Pancreas (tissue), 10 donors: ENCODE measurements at regions not wholly inside any gene's neighbourhood (a gene's known extent, or its start where the extent isn't known, plus 50 kb on each side); places are given as distances from the start of the nearest gene placed in this dataset.

Experiments
- ATAC-seq, 4 donors: fragments of 200-7000 bp; cut with Tn5 transposase; one replicate each; pipeline versions ENCODE4 v1.8.0 to v1.9.1; 2020; ENCODE audit warnings: mild to moderate bottlenecking in 4 of 4, moderate library complexity in 4 of 4
- DNase-seq, 6 donors: peaks; one replicate each; pipeline ENCODE4 v3.0.0-alpha.2; 2020
- FAIRE-seq: peaks from 2 replicates; lab custom pipeline; 2012; peaks lifted over from hg19 to GRCh38; lab: Jason Lieb, UNC
- H3K27ac ChIP-seq, 4 donors: fragments of 200-600 bp; sonication (generic); 1 replicate in 3 of 4; 2 replicates in 1 of 4; pipeline versions ENCODE4 v1.5.0 to v1.8.0; 2020
- H3K27me3 ChIP-seq, 4 donors: fragments of 200-600 bp; one replicate each; pipeline ENCODE4 v1.8.0; 2021
- H3K36me3 ChIP-seq, 3 donors: fragments of 200-600 bp; sonication (generic) in 1 of 3; one replicate each; pipeline versions ENCODE4 v1.5.0 to v1.8.0; 2020 to 2021
- H3K4me1 ChIP-seq, 3 donors: fragments of 200-600 bp; one replicate each; pipeline ENCODE4 v1.8.0; 2021
- H3K4me3 ChIP-seq, 4 donors: fragments of 200-600 bp; sonication (generic) in 2 of 4; one replicate each; pipeline versions ENCODE4 v1.5.0 to v1.8.0; 2020 to 2021
- H3K9me3 ChIP-seq, 4 donors: fragments of 200-600 bp; one replicate each; pipeline ENCODE4 v1.8.0; 2021
- WGBS, 2 donors: extraction: QIAGEN DNeasy Blood & Tissue Kit; methylation state at CpG; one replicate each; pipeline ENCODE4 v1.1.7; 2013; 5-methylcytosine and 5-hydroxymethylcytosine counted together
- intact Hi-C, 3 donors: fragments of 100-400 bp; cut with DNase I; formaldehyde crosslinking; loops; one replicate each; pipeline versions ENCODE4 v1.11.1 to v1.14.2; 2022
- TF ChIP-seq, protein P1 (sequence below), 4 donors: fragments of 200-600 bp; sonication (generic) in 3 of 4; IDR thresholded peaks; one replicate each; pipeline versions ENCODE4 v1.5.0 to v1.8.0; 2021; ENCODE audit warnings: antibody characterized with exemption in 4 of 4
- donor health status: healthy with polysubstance abuse.
- donor health status: DM: no; HTN: no; CAD: no; lungs with moderate emphysema.
- donor health status: DM: no; HTN: no; CAD: no.
- donor health status: control.
- donor health status: control.
- donor health status: Bipolar disorder and iron deficiency.
- donor health status: DM: yes; HTN: yes; CAD: no.
- donor health status: DM: no; HTN: no; CAD: no.
- donor health status: DM: no; HTN: no; CAD: no.
- donor health status: DM: yes; HTN: yes; CAD: no.

DNA sequence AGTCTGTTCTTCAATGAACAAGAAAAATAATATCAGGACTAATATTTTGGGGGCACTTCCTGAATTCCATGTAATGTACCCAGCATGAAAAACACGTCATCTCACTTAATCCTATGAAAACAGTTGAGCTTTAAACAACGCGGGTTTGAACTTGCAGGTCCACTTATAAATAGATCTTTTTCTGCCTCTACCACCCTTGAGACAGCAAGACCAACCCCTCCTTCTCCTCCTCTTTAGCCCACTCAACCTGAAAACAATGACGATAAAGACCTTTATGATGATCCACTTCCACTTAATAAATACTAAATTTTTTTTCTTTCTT lies 203.9 kb upstream of the KRR1 start:
- TF ChIP-seq, protein P1, sequence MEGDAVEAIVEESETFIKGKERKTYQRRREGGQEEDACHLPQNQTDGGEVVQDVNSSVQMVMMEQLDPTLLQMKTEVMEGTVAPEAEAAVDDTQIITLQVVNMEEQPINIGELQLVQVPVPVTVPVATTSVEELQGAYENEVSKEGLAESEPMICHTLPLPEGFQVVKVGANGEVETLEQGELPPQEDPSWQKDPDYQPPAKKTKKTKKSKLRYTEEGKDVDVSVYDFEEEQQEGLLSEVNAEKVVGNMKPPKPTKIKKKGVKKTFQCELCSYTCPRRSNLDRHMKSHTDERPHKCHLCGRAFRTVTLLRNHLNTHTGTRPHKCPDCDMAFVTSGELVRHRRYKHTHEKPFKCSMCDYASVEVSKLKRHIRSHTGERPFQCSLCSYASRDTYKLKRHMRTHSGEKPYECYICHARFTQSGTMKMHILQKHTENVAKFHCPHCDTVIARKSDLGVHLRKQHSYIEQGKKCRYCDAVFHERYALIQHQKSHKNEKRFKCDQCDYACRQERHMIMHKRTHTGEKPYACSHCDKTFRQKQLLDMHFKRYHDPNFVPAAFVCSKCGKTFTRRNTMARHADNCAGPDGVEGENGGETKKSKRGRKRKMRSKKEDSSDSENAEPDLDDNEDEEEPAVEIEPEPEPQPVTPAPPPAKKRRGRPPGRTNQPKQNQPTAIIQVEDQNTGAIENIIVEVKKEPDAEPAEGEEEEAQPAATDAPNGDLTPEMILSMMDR (IDR thresholded peaks at IDR 0.05): no peak
- no peaks in the 10 kb centered on the region for H3K9me3 ChIP-seq
- no peak overlapping the region for H3K4me3 ChIP-seq
- ATAC-seq (no peak), FAIRE-seq (no peak), DNase-seq (no peak)
- 89 to 94% methylated on average over 4 of the region's 4 CpGs for WGBS, 2 donors
- no peaks in the 10 kb centered on the region for H3K36me3 ChIP-seq
- H3K27ac ChIP-seq: no peak overlapping the region
- H3K27me3 ChIP-seq: no peaks in the 10 kb centered on the region
- H3K4me1 ChIP-seq: peaks cover 0 to 20% (median 18%) of the 10 kb centered on the region in 3 donors
- intact Hi-C loops: no loop called here

DNA sequence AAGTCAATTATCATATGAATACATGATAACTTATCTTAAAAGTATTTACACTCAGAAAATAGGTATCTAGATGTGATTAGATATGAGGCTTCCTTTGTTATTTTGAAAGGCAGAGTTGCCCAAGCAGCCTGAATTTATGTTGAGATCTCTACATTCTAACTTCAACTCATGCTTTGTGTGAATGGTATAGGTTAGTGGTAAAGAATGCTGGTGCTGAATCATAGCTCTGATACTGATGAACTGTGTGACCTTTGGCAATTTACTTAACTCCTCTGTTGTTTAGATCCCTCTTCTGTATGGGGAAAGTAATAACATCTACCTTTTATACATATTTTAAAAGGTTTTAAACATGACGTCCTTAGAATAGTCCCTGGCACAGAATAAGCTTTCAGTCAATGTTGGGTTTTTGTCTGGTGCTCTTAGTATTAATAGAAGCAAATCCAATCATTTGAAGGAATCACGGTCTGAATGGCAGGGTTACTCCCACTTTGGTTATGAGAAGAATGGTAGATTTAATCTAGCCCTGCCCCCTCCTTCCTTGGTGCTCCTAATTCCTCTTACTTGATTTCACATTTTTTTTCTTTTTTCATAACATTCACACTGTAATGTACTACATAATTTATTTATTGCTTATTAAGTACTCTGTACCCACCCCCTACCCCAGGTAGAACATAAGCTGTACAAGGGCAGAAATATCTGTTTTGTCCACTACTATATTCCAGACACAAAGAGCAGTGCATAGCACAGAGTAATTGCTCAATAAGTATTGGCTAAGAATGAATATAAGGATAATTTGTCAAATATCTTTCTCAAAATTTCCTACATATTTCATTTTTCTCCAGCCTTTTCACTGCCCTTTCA lies 203.3 kb upstream of the KRR1 start:
- H3K27ac ChIP-seq: no peak overlapping the region
- FAIRE-seq: no peak
- TF ChIP-seq, protein P1 (IDR thresholded peaks at IDR 0.05): no peak
- intact Hi-C loops: no loop called here
- H3K27me3 ChIP-seq: no peaks in the 10 kb centered on the region
- WGBS, 2 donors: 83 to 94% methylated on average over 2 of the region's 2 CpGs
- H3K4me3 ChIP-seq: no peak overlapping the region
- peaks cover 0 to 20% (median 18%) of the 10 kb centered on the region in 3 donors for H3K4me1 ChIP-seq
- H3K9me3 ChIP-seq: no peaks in the 10 kb centered on the region
- H3K36me3 ChIP-seq: no peaks in the 10 kb centered on the region
- no peak for ATAC-seq
- DNase-seq: no peak

DNA sequence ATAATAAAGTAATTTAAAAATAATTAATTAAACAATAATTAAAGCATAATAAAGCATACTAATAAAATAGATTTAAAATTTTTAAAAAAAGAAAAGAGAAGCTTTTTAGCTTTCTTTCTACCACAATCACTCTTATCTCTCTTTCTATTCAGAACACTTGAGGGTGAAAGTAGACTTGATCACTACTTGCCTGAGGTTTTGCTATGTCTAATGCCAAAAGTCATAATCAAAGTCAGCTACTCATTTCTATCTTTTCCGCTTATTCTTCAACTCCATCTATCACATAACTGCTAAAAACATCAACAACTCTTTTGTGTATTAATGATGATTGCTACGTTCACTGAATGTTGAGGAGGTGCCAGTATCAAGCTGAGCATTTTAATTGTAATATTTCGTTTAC lies 202.0 kb upstream of the KRR1 start:
- WGBS, 2 donors: 88 to 94% methylated on average over 3 of the region's 3 CpGs

GRCh38 chr12:75712223-75712622 lies 200.8 kb upstream of the KRR1 start:
- FAIRE-seq (no peak), ATAC-seq (peak; percentile 80 to 94 (median 92)), DNase-seq (no peak)

More for the DNA sequence above, 202.0 kb upstream of the KRR1 start:
- H3K9me3 ChIP-seq: no peaks in the 10 kb centered on the region
- H3K4me3 ChIP-seq: no peak overlapping the region
- peaks cover 0 to 20% (median 18%) of the 10 kb centered on the region in 3 donors for H3K4me1 ChIP-seq
- ATAC-seq (no peak), FAIRE-seq (no peak), DNase-seq (no peak)
- H3K36me3 ChIP-seq: no peaks in the 10 kb centered on the region
- no peak overlapping the region for H3K27ac ChIP-seq
- TF ChIP-seq, protein P1 (IDR thresholded peaks at IDR 0.05): no peak
- H3K27me3 ChIP-seq: no peaks in the 10 kb centered on the region
- intact Hi-C loops: no loop called here

More at GRCh38 chr12:75712223-75712622, 200.8 kb upstream of the KRR1 start:
- Histone ChIP-seq H3K4me1 (peaks cover 0 to 23% (median 18%) of the 10 kb centered on the region in 3 donors), H3K27ac (peak overlapping the region in 2 of 4 donors; percentile 24 to 65), H3K27me3 (no peaks in the 10 kb centered on the region), H3K9me3 (no peaks in the 10 kb centered on the region), H3K4me3 (no peak overlapping the region), H3K36me3 (no peaks in the 10 kb centered on the region)
- TF ChIP-seq, protein P1 (IDR thresholded peaks at IDR 0.05): no peak
- intact Hi-C loops: no loop called here
